Neuronal stem cell (in vitro differentiated cells): ENCODE measurements at regions not wholly inside any gene's neighbourhood (a gene's known extent, or its start where the extent isn't known, plus 50 kb on each side); places are given as distances from the start of the nearest gene placed in this dataset.

Experiments
- DNase-seq: peaks from one replicate; pipeline ENCODE4 v3.0.0-alpha.2; 2013; ENCODE audit warnings: low spot score
- H2AFZ ChIP-seq: one replicate; pipeline ENCODE4 v1.6.1; 2013; ENCODE audit warnings: mild to moderate bottlenecking, low read length, inconsistent platforms
- H2AK5ac ChIP-seq: 2 replicates; pipeline ENCODE4 v1.6.1; 2013; ENCODE audit warnings: low read depth, mild to moderate bottlenecking, inconsistent platforms, low read length, moderate library complexity, mixed read lengths
- H2BK120ac ChIP-seq: 2 replicates; pipeline ENCODE4 v1.6.1; 2013; ENCODE audit warnings: low read depth, mild to moderate bottlenecking, inconsistent platforms, low read length, moderate library complexity, mixed read lengths
- H2BK12ac ChIP-seq: one replicate; pipeline ENCODE4 v1.6.1; 2013; ENCODE audit warnings: low read length, inconsistent platforms
- H2BK15ac ChIP-seq: 2 replicates; pipeline ENCODE4 v1.6.1; 2013; ENCODE audit warnings: mild to moderate bottlenecking, low read length, inconsistent platforms, mixed read lengths
- H2BK5ac ChIP-seq: one replicate; pipeline ENCODE4 v1.6.1; 2013; ENCODE audit warnings: inconsistent platforms, mild to moderate bottlenecking, low read length, moderate library complexity
- H3K14ac ChIP-seq: one replicate; pipeline ENCODE4 v1.6.1; 2013; ENCODE audit warnings: low read length, inconsistent platforms
- H3K18ac ChIP-seq: 2 replicates; pipeline ENCODE4 v1.6.1; 2013; ENCODE audit warnings: low read length, inconsistent platforms
- H3K23ac ChIP-seq: 2 replicates; pipeline ENCODE4 v1.6.1; 2013; ENCODE audit warnings: low read depth, mild to moderate bottlenecking, mixed read lengths, low read length, inconsistent platforms; ENCODE audit not compliant: poor library complexity
- H3K27ac ChIP-seq: replicated peaks from 3 replicates; pipeline ENCODE4 v1.5.1; 2013; ENCODE audit warnings: low read length, inconsistent platforms
- H3K27me3 ChIP-seq, 3 experiments: 2 replicates each; pipeline ENCODE4 v1.6.1; 2013; ENCODE audit warnings: low read length in 3 of 3, mild to moderate bottlenecking in 2 of 3, inconsistent platforms in 1 of 3, low read depth in 1 of 3, mixed read lengths in 1 of 3, moderate library complexity in 1 of 3; ENCODE audit not compliant: control insufficient read depth in 3 of 3, insufficient read depth in 3 of 3
- H3K36me3 ChIP-seq, 2 donors: replicated peaks in 1 of 2; 2 replicates each; pipeline ENCODE4 v1.6.1; 2013; ENCODE audit warnings: low read length in 2 of 2; ENCODE audit not compliant: control insufficient read depth in 2 of 2, insufficient read depth in 2 of 2
- H3K4ac ChIP-seq: 2 replicates; pipeline ENCODE4 v1.6.1; 2013; ENCODE audit warnings: inconsistent platforms, mild to moderate bottlenecking, low read length, moderate library complexity
- H3K4me1 ChIP-seq, 2 donors: 1 replicate in 1 of 2; 2 replicates in 1 of 2; pipeline ENCODE4 v1.6.1; 2013; ENCODE audit warnings: low read length in 2 of 2, low read depth in 1 of 2; ENCODE audit not compliant: control insufficient read depth in 2 of 2, insufficient read depth in 1 of 2
- H3K4me2 ChIP-seq: one replicate; pipeline ENCODE4 v1.6.1; 2013; ENCODE audit warnings: mild to moderate bottlenecking, low read length, inconsistent platforms; ENCODE audit not compliant: insufficient read depth, poor library complexity, severe bottlenecking
- H3K4me3 ChIP-seq, 2 donors: 2 replicates each; pipeline ENCODE4 v1.5.1; 2013; ENCODE audit warnings: low read length in 2 of 2, mild to moderate bottlenecking in 2 of 2, inconsistent platforms in 1 of 2, moderate library complexity in 1 of 2
- H3K79me1 ChIP-seq: one replicate; pipeline ENCODE4 v1.6.1; 2013; ENCODE audit warnings: low read depth, mild to moderate bottlenecking, inconsistent platforms, low read length, moderate library complexity
- H3K9ac ChIP-seq: one replicate; pipeline ENCODE4 v1.6.1; 2013; ENCODE audit warnings: mild to moderate bottlenecking, low read depth, low read length, inconsistent platforms; ENCODE audit not compliant: poor library complexity
- H3K9me3 ChIP-seq, 2 donors: replicated peaks in 1 of 2; 2 replicates each; pipeline versions ENCODE3 to v1.6.1; 2013; ENCODE audit warnings: low read length in 2 of 2, mild to moderate bottlenecking in 2 of 2, inconsistent platforms in 1 of 2, low read depth in 1 of 2, mixed read lengths in 1 of 2, moderate library complexity in 1 of 2; ENCODE audit not compliant: control insufficient read depth in 2 of 2, insufficient read depth in 1 of 2
- H4K8ac ChIP-seq: one replicate; pipeline ENCODE4 v1.6.1; 2013; ENCODE audit warnings: low read depth, mild to moderate bottlenecking, inconsistent platforms, low read length, moderate library complexity
- H4K91ac ChIP-seq: one replicate; pipeline ENCODE4 v1.6.1; 2013; ENCODE audit warnings: low read length, low read depth, mild to moderate bottlenecking, inconsistent platforms; ENCODE audit not compliant: poor library complexity
- WGBS, 2 donors: extraction: QIAGEN DNeasy Blood & Tissue Kit; methylation state at CpG; one replicate each; pipeline ENCODE4 v1.1.7; 2013; ENCODE audit warnings: missing lambda C conversion rate in 2 of 2, mixed read lengths in 1 of 2; ENCODE audit not compliant: insufficient read length in 2 of 2, insufficient replicate concordance in 1 of 2; ENCODE audit errors: extremely low coverage in 2 of 2; 5-methylcytosine and 5-hydroxymethylcytosine counted together

GRCh38 chr13:88461272-88462009 is 790.3 kb downstream of the SLITRK5 start:
- DNase-seq: no peak
- Histone ChIP-seq H3K27ac (no peak overlapping the region), H3K14ac (no peak overlapping the region), H2BK15ac (no peak overlapping the region), H3K4me3 (no peak overlapping the region), H4K91ac (no peak overlapping the region), H3K9ac (no peak overlapping the region), H3K23ac (no peak overlapping the region), H3K4me1 (no peaks in the 10 kb centered on the region), H3K18ac (no peak overlapping the region), H3K36me3 (no peaks in the 10 kb centered on the region), H2BK12ac (no peak overlapping the region), H3K9me3 (no peaks in the 10 kb centered on the region), H2AFZ (no peak overlapping the region), H3K4ac (no peak overlapping the region), H3K79me1 (no peaks in the 10 kb centered on the region), H2BK5ac (no peak overlapping the region), H2BK120ac (no peak overlapping the region), H3K27me3 (no peaks in the 10 kb centered on the region), H4K8ac (no peak overlapping the region), H3K4me2 (no peak overlapping the region), H2AK5ac (no peak overlapping the region)
- no CpG with 5 or more reads among the region's 3 CpGs for WGBS, 2 donors

GRCh38 chr13:88464851-88465250 is 793.7 kb downstream of the SLITRK5 start:
- H3K9me3 ChIP-seq: no peaks in the 10 kb centered on the region
- no peak overlapping the region for H2BK120ac ChIP-seq
- H2BK5ac ChIP-seq: no peak overlapping the region
- H3K9ac ChIP-seq: no peak overlapping the region
- no peak overlapping the region for H4K91ac ChIP-seq
- H3K4me3 ChIP-seq: no peak overlapping the region
- H2BK12ac ChIP-seq: no peak overlapping the region
- H3K27me3 ChIP-seq: no peaks in the 10 kb centered on the region
- no peak overlapping the region for H4K8ac ChIP-seq
- H3K4me2 ChIP-seq: no peak overlapping the region
- WGBS, 2 donors: no CpG with 5 or more reads among the region's 6 CpGs
- no peak overlapping the region for H3K23ac ChIP-seq
- no peak overlapping the region for H2AK5ac ChIP-seq
- no peaks in the 10 kb centered on the region for H3K4me1 ChIP-seq
- H3K14ac ChIP-seq: no peak overlapping the region
- no peak overlapping the region for H3K4ac ChIP-seq
- no peaks in the 10 kb centered on the region for H3K36me3 ChIP-seq
- H3K27ac ChIP-seq: no peak overlapping the region
- DNase-seq: no peak
- no peaks in the 10 kb centered on the region for H3K79me1 ChIP-seq
- H2AFZ ChIP-seq: no peak overlapping the region
- no peak overlapping the region for H2BK15ac ChIP-seq
- H3K18ac ChIP-seq: no peak overlapping the region

- H3K4me3 ChIP-seq: no peak overlapping the region
- H3K36me3 ChIP-seq: no peaks in the 10 kb centered on the region
- H2BK12ac ChIP-seq: no peak overlapping the region
- no peaks in the 10 kb centered on the region for H3K4me1 ChIP-seq
- H2AFZ ChIP-seq: no peak overlapping the region
- H2BK5ac ChIP-seq: no peak overlapping the region
- H3K23ac ChIP-seq: no peak overlapping the region
- no peak overlapping the region for H2BK15ac ChIP-seq
- no peak overlapping the region for H3K18ac ChIP-seq
- no peak overlapping the region for H2AK5ac ChIP-seq
- no peak overlapping the region for H3K14ac ChIP-seq
- no peak overlapping the region for H4K91ac ChIP-seq
- no peak overlapping the region for H3K4me2 ChIP-seq
- no peaks in the 10 kb centered on the region for H3K79me1 ChIP-seq
- no CpG with 5 or more reads among the region's 3 CpGs for WGBS, 2 donors
- H3K27ac ChIP-seq: no peak overlapping the region
- no peak for DNase-seq
- H3K4ac ChIP-seq: no peak overlapping the region
- H3K9me3 ChIP-seq: no peaks in the 10 kb centered on the region
- H3K27me3 ChIP-seq: no peaks in the 10 kb centered on the region
- H3K9ac ChIP-seq: no peak overlapping the region
- H2BK120ac ChIP-seq: no peak overlapping the region
- H4K8ac ChIP-seq: no peak overlapping the region
Observed at GRCh38 chr13:88472316-88472715, 801.1 kb downstream of the SLITRK5 start.

GRCh38 chr13:88483202-88483601 is 812.0 kb downstream of the SLITRK5 start:
- WGBS, 2 donors: no CpG with 5 or more reads among the region's 1 CpG

More at GRCh38 chr13:88483202-88483601, 812.0 kb downstream of the SLITRK5 start:
- no peak overlapping the region for H2AFZ ChIP-seq
- H2BK120ac ChIP-seq: no peak overlapping the region
- no peak overlapping the region for H3K4me2 ChIP-seq
- H4K8ac ChIP-seq: no peak overlapping the region
- no peak overlapping the region for H2AK5ac ChIP-seq
- H3K9me3 ChIP-seq: no peaks in the 10 kb centered on the region
- no peak overlapping the region for H4K91ac ChIP-seq
- peaks cover 0 to 3% of the 10 kb centered on the region in 2 donors for H3K4me1 ChIP-seq
- H3K14ac ChIP-seq: no peak overlapping the region
- H2BK12ac ChIP-seq: no peak overlapping the region
- H3K27ac ChIP-seq: no peak overlapping the region
- H3K4me3 ChIP-seq: no peak overlapping the region
- DNase-seq: no peak
- H3K18ac ChIP-seq: no peak overlapping the region
- H3K23ac ChIP-seq: no peak overlapping the region
- H3K27me3 ChIP-seq: no peaks in the 10 kb centered on the region
- H3K4ac ChIP-seq: no peak overlapping the region
- H3K9ac ChIP-seq: no peak overlapping the region
- H2BK15ac ChIP-seq: no peak overlapping the region
- no peaks in the 10 kb centered on the region for H3K79me1 ChIP-seq
- no peak overlapping the region for H2BK5ac ChIP-seq
- H3K36me3 ChIP-seq: no peaks in the 10 kb centered on the region
